Prostate gland (tissue), 2 donors: ENCODE measurements at regions not wholly inside any gene's neighbourhood (a gene's known extent, or its start where the extent isn't known, plus 50 kb on each side); places are given as distances from the start of the nearest gene placed in this dataset.

Experiments used
- DNase-seq: peaks from one replicate; pipeline ENCODE4 v3.0.0-alpha.2; 2019; ENCODE audit warnings: low spot score
- H3K27ac ChIP-seq, 2 donors: fragments of 200-600 bp; sonication (generic); 2 replicates each; pipeline ENCODE4 v1.5.1; 2017 to 2019
- H3K27me3 ChIP-seq: fragments of 200-600 bp; sonication (generic); replicated peaks from 2 replicates; pipeline ENCODE4 v1.5.1; 2019; ENCODE audit not compliant: insufficient read depth
- H3K36me3 ChIP-seq, 2 donors: fragments of 200-600 bp; sonication (generic); 1 replicate in 1 of 2; 2 replicates in 1 of 2; pipeline versions ENCODE4 v1.5.1 to v1.8.1; 2017 to 2019
- H3K4me1 ChIP-seq: fragments of 200-600 bp; sonication (generic); replicated peaks from 2 replicates; pipeline ENCODE4 v1.5.1; 2019
- H3K4me3 ChIP-seq, 2 donors: fragments of 200-600 bp; sonication (generic); 2 replicates each; pipeline ENCODE4 v1.5.1; 2017 to 2019
- H3K9me3 ChIP-seq: fragments of 200-600 bp; sonication (generic); 2 replicates; pipeline ENCODE4 v1.5.1; 2017
- POLR2A ChIP-seq: fragments of 450-650 bp; IDR thresholded peaks from one replicate; pipeline ENCODE4 v1.6.1; 2016; ENCODE audit warnings: antibody characterized with exemption, mild to moderate bottlenecking
- POLR2AphosphoS5 ChIP-seq: sonication (generic); formaldehyde crosslinking; IDR thresholded peaks from one replicate; pipeline ENCODE4 v1.6.1; 2017; ENCODE audit warnings: antibody characterized with exemption
- WGBS: methylation state at CpG from one replicate; pipeline ENCODE4 v1.1.5; 2018; 5-methylcytosine and 5-hydroxymethylcytosine counted together
- intact Hi-C: fragments of 100-400 bp; cut with DNase I; formaldehyde crosslinking; loops from one replicate; pipeline ENCODE4 v1.14.2; 2022
- TF ChIP-seq, protein P1 (sequence below), 4 experiments: fragments of 200-600 bp in 2 of 4; fragments of 450-650 bp in 2 of 4; sonication (generic) in 2 of 4; IDR thresholded peaks; 1 replicate in 3 of 4; 2 replicates in 1 of 4; pipeline ENCODE4 v1.5.1; 2016 to 2019; ENCODE audit warnings: antibody characterized with exemption in 4 of 4, mild to moderate bottlenecking in 2 of 4, moderate library complexity in 2 of 4

DNA sequence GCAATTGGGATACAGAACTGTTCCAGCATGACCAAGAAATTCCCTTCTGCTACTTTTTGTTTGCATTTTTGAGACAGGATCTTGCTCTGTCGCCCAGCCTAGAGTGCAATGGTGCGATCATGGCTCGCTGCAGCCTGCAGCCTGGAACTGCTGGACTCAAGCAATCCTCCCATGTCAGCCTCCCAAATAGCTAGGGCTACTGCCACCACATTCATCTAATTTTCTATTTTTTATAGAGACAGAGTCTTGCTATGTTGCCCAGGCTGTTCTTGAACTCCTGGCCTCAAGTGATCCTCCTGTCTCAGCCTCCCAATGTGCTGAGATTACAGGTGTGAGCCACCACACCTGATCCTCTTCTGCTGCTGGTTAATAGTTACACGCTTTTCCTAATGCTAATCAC, 204.9 kb downstream of the SOX4 start:
- no peaks in the 10 kb centered on the region for H3K9me3 ChIP-seq
- TF ChIP-seq POLR2AphosphoS5 (no peak), POLR2A (no peak)
- TF ChIP-seq, protein P1, sequence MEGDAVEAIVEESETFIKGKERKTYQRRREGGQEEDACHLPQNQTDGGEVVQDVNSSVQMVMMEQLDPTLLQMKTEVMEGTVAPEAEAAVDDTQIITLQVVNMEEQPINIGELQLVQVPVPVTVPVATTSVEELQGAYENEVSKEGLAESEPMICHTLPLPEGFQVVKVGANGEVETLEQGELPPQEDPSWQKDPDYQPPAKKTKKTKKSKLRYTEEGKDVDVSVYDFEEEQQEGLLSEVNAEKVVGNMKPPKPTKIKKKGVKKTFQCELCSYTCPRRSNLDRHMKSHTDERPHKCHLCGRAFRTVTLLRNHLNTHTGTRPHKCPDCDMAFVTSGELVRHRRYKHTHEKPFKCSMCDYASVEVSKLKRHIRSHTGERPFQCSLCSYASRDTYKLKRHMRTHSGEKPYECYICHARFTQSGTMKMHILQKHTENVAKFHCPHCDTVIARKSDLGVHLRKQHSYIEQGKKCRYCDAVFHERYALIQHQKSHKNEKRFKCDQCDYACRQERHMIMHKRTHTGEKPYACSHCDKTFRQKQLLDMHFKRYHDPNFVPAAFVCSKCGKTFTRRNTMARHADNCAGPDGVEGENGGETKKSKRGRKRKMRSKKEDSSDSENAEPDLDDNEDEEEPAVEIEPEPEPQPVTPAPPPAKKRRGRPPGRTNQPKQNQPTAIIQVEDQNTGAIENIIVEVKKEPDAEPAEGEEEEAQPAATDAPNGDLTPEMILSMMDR (IDR thresholded peaks at IDR 0.05): no peak
- intact Hi-C loops: no loop called here
- no peak overlapping the region for H3K27ac ChIP-seq
- no peaks in the 10 kb centered on the region for H3K4me1 ChIP-seq
- H3K4me3 ChIP-seq: no peak overlapping the region
- H3K36me3 ChIP-seq: no peaks in the 10 kb centered on the region
- WGBS: 96% methylated on average over 4 of the region's 4 CpGs
- H3K27me3 ChIP-seq: no peaks in the 10 kb centered on the region
- no peak for DNase-seq

DNA sequence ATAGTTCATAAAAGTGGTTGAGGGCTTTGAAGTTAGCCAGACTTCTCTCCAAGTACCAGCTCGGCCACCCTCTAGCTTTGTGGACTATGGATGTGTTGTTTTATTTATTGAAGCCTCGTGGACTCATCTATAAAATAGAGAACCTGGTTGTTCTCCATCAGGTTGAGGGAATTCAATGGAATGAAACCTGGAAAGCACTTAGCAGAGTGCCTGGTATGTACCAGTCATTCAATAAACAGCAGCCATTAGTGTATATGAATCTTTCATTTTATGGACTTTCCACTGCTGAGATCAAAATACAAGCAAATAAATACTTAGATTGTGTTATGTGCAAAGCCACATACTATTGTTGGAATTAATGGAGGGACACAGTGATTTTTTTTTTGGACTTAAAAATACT, 206.8 kb downstream of the SOX4 start:
- Histone ChIP-seq H3K27me3 (no peaks in the 10 kb centered on the region), H3K27ac (no peak overlapping the region), H3K4me3 (no peak overlapping the region), H3K9me3 (no peaks in the 10 kb centered on the region), H3K36me3 (no peaks in the 10 kb centered on the region), H3K4me1 (no peaks in the 10 kb centered on the region)
- TF ChIP-seq, protein P1 (IDR thresholded peaks at IDR 0.05): no peak
- TF ChIP-seq POLR2A (no peak), POLR2AphosphoS5 (no peak)
- intact Hi-C loops: no loop called here
- no peak for DNase-seq
- 59% methylated on average over 2 of the region's 2 CpGs for WGBS

DNA sequence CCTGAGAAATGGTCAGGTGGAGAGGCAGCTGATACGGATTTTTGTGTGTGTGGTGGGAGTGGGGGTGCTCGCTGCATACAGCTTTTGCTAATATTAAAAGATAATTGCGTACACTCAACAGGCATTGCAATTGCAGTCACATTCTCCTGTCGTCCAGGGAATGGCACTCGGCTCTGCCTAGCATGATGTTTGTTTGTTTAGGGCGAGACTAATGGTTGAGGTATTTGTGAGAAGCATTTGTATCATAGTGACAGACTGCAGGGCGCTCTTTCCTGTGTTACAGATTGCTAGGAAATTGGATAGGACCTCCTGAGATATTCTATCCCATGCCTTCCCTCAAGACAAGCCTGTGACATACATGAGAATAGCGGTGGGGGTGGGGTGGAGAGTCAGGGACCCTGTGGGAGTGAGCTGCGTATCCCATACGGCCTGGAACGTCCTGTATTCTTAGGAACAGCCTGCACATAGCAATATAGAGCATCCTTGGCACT, 207.4 kb downstream of the SOX4 start:
- no peak for DNase-seq
- Histone ChIP-seq H3K4me3 (no peak overlapping the region), H3K27me3 (no peaks in the 10 kb centered on the region), H3K4me1 (no peaks in the 10 kb centered on the region), H3K27ac (no peak overlapping the region), H3K36me3 (no peaks in the 10 kb centered on the region), H3K9me3 (no peaks in the 10 kb centered on the region)
- intact Hi-C loops: no loop called here
- WGBS: 80% methylated on average over 11 of the region's 11 CpGs
- TF ChIP-seq, protein P1 (IDR thresholded peaks at IDR 0.05): no peak
- TF ChIP-seq POLR2A: no peak
- no peak for TF ChIP-seq POLR2AphosphoS5

DNA sequence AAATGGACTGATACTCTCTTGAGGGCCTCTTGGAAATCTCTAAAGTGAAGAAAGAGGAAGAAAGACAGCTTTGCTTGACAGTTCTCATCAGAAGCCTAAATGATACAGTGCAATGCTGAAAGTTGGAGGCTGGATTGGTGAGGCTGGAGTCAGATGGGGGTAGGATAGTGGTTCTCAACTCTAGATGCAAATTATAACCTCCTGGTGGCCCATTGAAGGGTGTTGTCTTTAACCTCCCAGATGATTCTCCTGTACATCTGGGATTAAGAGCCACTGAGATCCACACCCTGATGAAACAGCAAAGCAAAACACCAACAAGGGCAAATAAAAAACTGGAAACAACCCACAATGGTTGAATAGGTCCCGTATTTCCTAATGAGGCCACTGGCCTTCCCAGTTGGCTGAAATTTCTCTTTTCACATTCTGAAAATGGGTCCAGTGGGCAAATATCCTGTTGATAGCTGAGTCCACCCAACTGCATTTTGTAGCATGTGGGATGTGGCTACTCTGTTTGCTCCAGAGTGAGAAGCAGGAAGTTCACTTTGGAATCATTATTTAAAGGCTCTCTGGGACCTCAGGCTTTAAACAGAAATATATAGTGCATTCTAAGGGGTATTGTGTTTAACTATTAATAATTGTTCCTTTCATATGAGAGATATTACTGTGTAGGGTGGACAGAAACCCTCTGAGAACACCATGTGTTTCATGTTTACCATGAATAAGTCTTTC, 208.1 kb downstream of the SOX4 start:
- Histone ChIP-seq H3K27me3 (no peaks in the 10 kb centered on the region), H3K4me3 (no peak overlapping the region), H3K9me3 (no peaks in the 10 kb centered on the region), H3K4me1 (no peaks in the 10 kb centered on the region), H3K27ac (no peak overlapping the region), H3K36me3 (no peaks in the 10 kb centered on the region)
- WGBS: 58% methylated on average over 1 of the region's 1 CpG
- no peak for DNase-seq
- intact Hi-C loops: no loop called here
- TF ChIP-seq POLR2AphosphoS5: no peak
- TF ChIP-seq, protein P1 (IDR thresholded peaks at IDR 0.05): no peak
- no peak for TF ChIP-seq POLR2A

DNA sequence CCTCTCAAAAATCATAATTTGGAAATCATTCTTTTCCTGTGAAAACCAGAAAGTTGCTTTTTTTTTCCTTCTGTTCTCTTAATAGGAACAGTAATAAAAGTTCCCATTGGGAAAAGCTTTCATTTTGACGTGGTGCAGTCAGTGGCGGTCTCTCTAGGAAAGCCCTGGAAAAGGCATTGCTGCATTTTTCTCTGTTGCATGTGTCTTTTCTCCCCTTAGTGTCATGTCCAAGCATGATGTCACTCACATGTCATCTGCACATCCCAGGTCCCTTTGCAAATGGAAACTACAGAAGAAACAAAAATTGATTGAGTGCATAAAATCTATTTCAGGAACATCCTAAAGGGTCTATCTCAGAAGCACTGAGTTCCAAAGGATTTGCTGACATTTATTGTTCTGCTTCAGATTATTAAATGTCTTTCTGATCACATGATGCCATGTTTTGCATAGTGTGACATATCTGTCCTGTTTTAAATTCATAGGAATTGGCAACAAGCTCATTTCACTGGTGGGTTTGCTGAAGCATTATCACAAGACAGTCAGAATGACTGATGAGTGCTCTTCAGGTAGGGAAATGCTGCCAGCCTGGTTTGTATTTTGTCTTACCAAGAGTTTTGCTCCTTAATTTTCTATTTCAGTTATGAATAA, 208.7 kb downstream of the SOX4 start:
- Histone ChIP-seq H3K27me3 (no peaks in the 10 kb centered on the region), H3K27ac (no peak overlapping the region), H3K4me1 (no peaks in the 10 kb centered on the region), H3K4me3 (no peak overlapping the region), H3K36me3 (no peaks in the 10 kb centered on the region), H3K9me3 (no peaks in the 10 kb centered on the region)
- WGBS: 61% methylated on average over 2 of the region's 2 CpGs
- intact Hi-C loops: no loop called here
- no peak for DNase-seq
- TF ChIP-seq POLR2A (no peak), POLR2AphosphoS5 (no peak)
- TF ChIP-seq, protein P1 (IDR thresholded peaks at IDR 0.05): no peak
